Spleen (tissue), 11 donors: ENCODE measurements at regions not wholly inside any gene's neighbourhood (a gene's known extent, or its start where the extent isn't known, plus 50 kb on each side); places are given as distances from the start of the nearest gene placed in this dataset.

Experiments
- DNase-seq: peaks from one replicate; pipeline ENCODE4 v3.0.0-alpha.2; 2020
- H3K27ac ChIP-seq, 8 donors: fragments of 200-600 bp; sonication (generic) in 7 of 8; 1 replicate in 4 of 8; 2 replicates in 4 of 8; pipeline versions ENCODE4 v1.5.0 to v1.8.0; 2016 to 2021; ENCODE audit warnings: inconsistent platforms in 4 of 8, mild to moderate bottlenecking in 4 of 8, moderate library complexity in 1 of 8
- H3K27me3 ChIP-seq, 7 donors: fragments of 200-600 bp; sonication (generic) in 6 of 7; replicated peaks in 1 of 7; 1 replicate in 4 of 7; 2 replicates in 3 of 7; pipeline versions ENCODE4 v1.5.0 to v1.8.0; 2016 to 2021; ENCODE audit warnings: inconsistent platforms in 3 of 7, mild to moderate bottlenecking in 1 of 7
- H3K36me3 ChIP-seq, 6 donors: fragments of 200-600 bp; sonication (generic) in 5 of 6; 1 replicate in 4 of 6; 2 replicates in 2 of 6; pipeline versions ENCODE4 v1.5.0 to v1.8.0; 2016 to 2021; ENCODE audit warnings: inconsistent platforms in 2 of 6
- H3K4me1 ChIP-seq, 6 donors: fragments of 200-600 bp; sonication (generic) in 5 of 6; 1 replicate in 3 of 6; 2 replicates in 3 of 6; pipeline versions ENCODE4 v1.5.0 to v1.8.0; 2016 to 2021; ENCODE audit warnings: inconsistent platforms in 3 of 6
- H3K4me3 ChIP-seq, 8 donors: fragments of 200-600 bp; sonication (generic) in 7 of 8; 1 replicate in 4 of 8; 2 replicates in 4 of 8; pipeline versions ENCODE4 v1.5.0 to v1.8.0; 2016 to 2021; ENCODE audit warnings: inconsistent platforms in 4 of 8, mild to moderate bottlenecking in 4 of 8, moderate library complexity in 2 of 8
- H3K9me3 ChIP-seq, 8 donors: fragments of 200-600 bp; sonication (generic) in 7 of 8; 1 replicate in 4 of 8; 2 replicates in 4 of 8; pipeline versions ENCODE4 v1.5.0 to v1.8.0; 2016 to 2021; ENCODE audit warnings: inconsistent platforms in 4 of 8
- POLR2A ChIP-seq, 3 donors: fragments of 450-650 bp; IDR thresholded peaks; one replicate each; pipeline ENCODE4 v1.5.1; 2017; ENCODE audit warnings: antibody characterized with exemption in 3 of 3, mild to moderate bottlenecking in 1 of 3
- POLR2AphosphoS5 ChIP-seq, 3 donors: sonication (generic); formaldehyde crosslinking; IDR thresholded peaks; one replicate each; pipeline ENCODE4 v1.5.1; 2017; ENCODE audit warnings: antibody characterized with exemption in 3 of 3
- WGBS, 5 donors: extraction: QIAGEN DNeasy Blood & Tissue Kit in 3 of 5; methylation state at CpG; one replicate each; pipeline versions ENCODE4 v1.1.5 to v1.1.7; 2013 to 2018; 5-methylcytosine and 5-hydroxymethylcytosine counted together
- intact Hi-C: fragments of 100-400 bp; cut with DNase I; formaldehyde crosslinking; loops from one replicate; pipeline ENCODE4 v1.15.0; 2023; ENCODE audit warnings: low total_unique reads
- TF ChIP-seq, protein P1 (sequence below), 11 experiments: fragments of 200-600 bp in 7 of 11; fragments of 450-650 bp in 4 of 11; sonication (generic) in 4 of 11; IDR thresholded peaks in 8 of 11; conservative IDR thresholded peaks in 3 of 11; 1 replicate in 7 of 11; 2 replicates in 4 of 11; pipeline versions ENCODE4 v1.4.0 to v1.8.0; 2016 to 2021; ENCODE audit warnings: antibody characterized with exemption in 11 of 11, inconsistent platforms in 4 of 11, mild to moderate bottlenecking in 1 of 11
- donor health status: healthy with polysubstance abuse.
- donor health status: DM: no; HTN: no; CAD: no; lungs with moderate emphysema.
- donor health status: DM: no; HTN: no; CAD: no.
- donor health status: Bipolar disorder and iron deficiency.
- donor health status: healthy.
- donor health status: DM: no; HTN: no; CAD: no.
- donor health status: DM: yes; HTN: yes; CAD: no.

GRCh38 chr19:30799865-30800755, 427.9 kb downstream of the ZNF536 start:
- no peaks in the 10 kb centered on the region for H3K9me3 ChIP-seq
- DNase-seq = peak; percentile 84
- peaks cover 0 to 13% (median 2%) of the 10 kb centered on the region in 6 donors for H3K4me1 ChIP-seq
- no peak overlapping the region for H3K27ac ChIP-seq
- intact Hi-C loops = loop anchor here (10.0 kb wide), 1 partner anchor 555 kb away; no protein-coding TSS in a partner anchor
- TF ChIP-seq, protein P1, sequence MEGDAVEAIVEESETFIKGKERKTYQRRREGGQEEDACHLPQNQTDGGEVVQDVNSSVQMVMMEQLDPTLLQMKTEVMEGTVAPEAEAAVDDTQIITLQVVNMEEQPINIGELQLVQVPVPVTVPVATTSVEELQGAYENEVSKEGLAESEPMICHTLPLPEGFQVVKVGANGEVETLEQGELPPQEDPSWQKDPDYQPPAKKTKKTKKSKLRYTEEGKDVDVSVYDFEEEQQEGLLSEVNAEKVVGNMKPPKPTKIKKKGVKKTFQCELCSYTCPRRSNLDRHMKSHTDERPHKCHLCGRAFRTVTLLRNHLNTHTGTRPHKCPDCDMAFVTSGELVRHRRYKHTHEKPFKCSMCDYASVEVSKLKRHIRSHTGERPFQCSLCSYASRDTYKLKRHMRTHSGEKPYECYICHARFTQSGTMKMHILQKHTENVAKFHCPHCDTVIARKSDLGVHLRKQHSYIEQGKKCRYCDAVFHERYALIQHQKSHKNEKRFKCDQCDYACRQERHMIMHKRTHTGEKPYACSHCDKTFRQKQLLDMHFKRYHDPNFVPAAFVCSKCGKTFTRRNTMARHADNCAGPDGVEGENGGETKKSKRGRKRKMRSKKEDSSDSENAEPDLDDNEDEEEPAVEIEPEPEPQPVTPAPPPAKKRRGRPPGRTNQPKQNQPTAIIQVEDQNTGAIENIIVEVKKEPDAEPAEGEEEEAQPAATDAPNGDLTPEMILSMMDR (IDR thresholded peaks at IDR 0.05 in 8 of 11, conservative IDR thresholded peaks at IDR 0.05 in 3 of 11) = peak; percentile 15 to 85 (median 60)
- TF ChIP-seq POLR2A (IDR thresholded peaks at IDR 0.05) = no peak
- no peaks in the 10 kb centered on the region for H3K36me3 ChIP-seq
- peaks cover 0 to 27% (median 0%) of the 10 kb centered on the region in 7 donors for H3K27me3 ChIP-seq
- H3K4me3 ChIP-seq = no peak overlapping the region
- WGBS, 5 donors = 43 to 57% (median 48%) methylated on average over 14 to 22 of the region's 22 CpGs

GRCh38 chr19:30795727-30796126, 423.5 kb downstream of the ZNF536 start:
- Histone ChIP-seq H3K27ac (no peak overlapping the region), H3K4me1 (peaks cover 0 to 8% (median 0%) of the 10 kb centered on the region in 6 donors), H3K9me3 (no peaks in the 10 kb centered on the region), H3K4me3 (no peak overlapping the region), H3K36me3 (no peaks in the 10 kb centered on the region), H3K27me3 (peaks cover 0 to 27% (median 0%) of the 10 kb centered on the region in 7 donors)
- TF ChIP-seq POLR2A (IDR thresholded peaks at IDR 0.05) (no peak), POLR2AphosphoS5 (IDR thresholded peaks at IDR 0.05) (no peak)
- TF ChIP-seq, protein P1 (IDR thresholded peaks at IDR 0.05 in 8 of 11, conservative IDR thresholded peaks at IDR 0.05 in 3 of 11) = no peak
- WGBS, 5 donors = 62 to 96% (median 92%) methylated on average over 5 of the region's 5 CpGs
- intact Hi-C loops = no loop called here
- DNase-seq = no peak

DNA sequence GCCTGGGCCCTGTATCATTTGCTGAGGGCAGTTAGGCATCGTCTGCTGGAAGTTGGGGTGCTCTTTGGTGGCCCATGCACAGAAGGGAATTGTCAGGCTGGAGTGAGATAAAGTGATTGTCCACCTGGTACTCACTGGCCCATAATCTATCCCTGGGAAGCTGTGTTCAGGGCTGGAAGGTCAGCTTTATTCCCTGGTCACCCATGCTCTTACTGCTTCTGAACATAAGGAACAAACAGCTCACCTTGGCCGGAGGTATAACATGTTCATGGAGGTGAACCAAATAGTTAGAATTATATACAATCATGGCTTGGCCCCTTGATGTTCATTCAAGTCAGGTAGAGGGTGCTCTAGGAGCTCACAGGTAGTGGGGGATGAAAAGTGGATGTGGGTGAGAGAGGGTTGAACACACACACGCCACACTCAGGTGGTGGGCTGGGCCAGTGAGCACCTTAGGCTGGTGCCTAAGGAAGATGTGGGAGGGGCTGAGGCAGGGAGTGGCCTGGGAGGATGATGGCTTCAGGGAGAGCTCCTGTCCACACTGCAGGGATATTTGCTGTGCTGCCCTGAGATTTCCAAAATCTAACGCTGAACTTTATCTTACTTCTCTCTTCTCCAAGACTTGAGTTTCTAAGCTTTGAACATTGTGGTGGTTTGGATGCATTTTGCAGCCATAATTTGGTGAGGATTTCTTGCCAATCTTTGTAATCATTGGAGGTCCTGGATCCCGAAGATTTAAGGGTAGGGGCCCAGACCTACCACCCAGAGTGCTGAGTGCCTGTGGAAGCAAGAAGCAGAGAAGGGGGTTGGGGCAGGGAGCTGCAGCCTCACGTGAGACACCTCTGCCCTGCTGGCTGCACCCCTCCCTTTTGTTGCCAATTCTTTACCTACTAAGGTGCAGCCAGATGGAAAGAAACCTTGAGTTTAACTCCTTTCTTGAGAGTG, 420.6 kb downstream of the ZNF536 start:
- Histone ChIP-seq H3K27ac (no peak overlapping the region), H3K4me3 (no peak overlapping the region), H3K27me3 (peaks cover 0 to 8% (median 0%) of the 10 kb centered on the region in 7 donors), H3K4me1 (peaks cover 0 to 6% (median 0%) of the 10 kb centered on the region in 6 donors), H3K9me3 (peaks cover 0 to 5% (median 0%) of the 10 kb centered on the region in 8 donors), H3K36me3 (no peaks in the 10 kb centered on the region)
- no peak for TF ChIP-seq POLR2A (IDR thresholded peaks at IDR 0.05)
- no peak for DNase-seq
- 76 to 87% (median 87%) methylated on average over 6 of the region's 6 CpGs for WGBS, 5 donors
- intact Hi-C loops = no loop called here

- intact Hi-C loops = no loop called here
- Histone ChIP-seq H3K4me1 (peaks cover 0 to 6% (median 0%) of the 10 kb centered on the region in 6 donors), H3K4me3 (no peak overlapping the region), H3K27me3 (peaks cover 0 to 6% (median 0%) of the 10 kb centered on the region in 7 donors), H3K36me3 (no peaks in the 10 kb centered on the region), H3K9me3 (peaks cover 0 to 5% (median 0%) of the 10 kb centered on the region in 8 donors), H3K27ac (no peak overlapping the region)
- WGBS, 5 donors = 78 to 89% (median 87%) methylated on average over 13 of the region's 13 CpGs
- no peak for TF ChIP-seq POLR2A (IDR thresholded peaks at IDR 0.05)
- no peak for TF ChIP-seq POLR2AphosphoS5 (IDR thresholded peaks at IDR 0.05)
- TF ChIP-seq, protein P1 (IDR thresholded peaks at IDR 0.05 in 8 of 11, conservative IDR thresholded peaks at IDR 0.05 in 3 of 11) = no peak
- DNase-seq = no peak
Measured at GRCh38 chr19:30791088-30791487, 418.9 kb downstream of the ZNF536 start.
